Adrenal gland (tissue), 9 donors: ENCODE measurements at regions not wholly inside any gene's neighbourhood (a gene's known extent, or its start where the extent isn't known, plus 50 kb on each side); places are given as distances from the start of the nearest gene placed in this dataset.
A peak's percentile ranks its signal among the peaks of the same experiment; 100 is the strongest.
"Not testable (repeated sequence)": the region's sequence is repeated elsewhere in the genome, so short reads cannot be mapped to it uniquely, and the experiment has no call there.

ENCODE experiments used
- DNase-seq, 7 donors: peaks; one replicate each; pipeline ENCODE4 v3.0.0-alpha.2; 2019 to 2020
- H3K27ac ChIP-seq, 5 donors: fragments of 200-600 bp; sonication (generic) in 4 of 5; 1 replicate in 3 of 5; 2 replicates in 2 of 5; pipeline versions ENCODE4 v1.5.1 to v1.8.0; 2016 to 2020; ENCODE audit warnings: mild to moderate bottlenecking in 1 of 5
- H3K27me3 ChIP-seq: fragments of 200-600 bp; 2 replicates; pipeline ENCODE4 v1.8.0; 2021
- H3K36me3 ChIP-seq, 2 donors: fragments of 200-600 bp; replicated peaks in 1 of 2; 1 replicate in 1 of 2; 2 replicates in 1 of 2; pipeline versions ENCODE4 v1.5.1 to v1.8.0; 2018 to 2022
- H3K4me1 ChIP-seq, 2 donors: fragments of 200-600 bp; replicated peaks in 1 of 2; 1 replicate in 1 of 2; 2 replicates in 1 of 2; pipeline versions ENCODE4 v1.5.1 to v1.8.0; 2018 to 2021
- H3K4me3 ChIP-seq, 4 donors: fragments of 200-600 bp; sonication (generic) in 3 of 4; one replicate each; pipeline ENCODE4 v1.5.1; 2016 to 2018
- H3K9me3 ChIP-seq, 3 donors: fragments of 200-600 bp; sonication (generic) in 1 of 3; replicated peaks in 1 of 3; 1 replicate in 2 of 3; 2 replicates in 1 of 3; pipeline versions ENCODE4 v1.5.1 to v1.8.0; 2016 to 2021
- CTCF ChIP-seq, 6 experiments: fragments of 450-650 bp in 4 of 6; fragments of 200-600 bp in 2 of 6; sonication (generic) in 1 of 6; IDR thresholded peaks; 1 replicate in 5 of 6; 2 replicates in 1 of 6; pipeline versions ENCODE4 v1.5.1 to v1.8.0; 2016 to 2021; ENCODE audit warnings: antibody characterized with exemption in 6 of 6, mild to moderate bottlenecking in 2 of 6, moderate library complexity in 1 of 6
- POLR2A ChIP-seq, 2 donors: fragments of 450-650 bp; IDR thresholded peaks; one replicate each; pipeline ENCODE4 v1.6.1; 2017; ENCODE audit warnings: antibody characterized with exemption in 2 of 2, mild to moderate bottlenecking in 2 of 2, moderate library complexity in 1 of 2
- WGBS, 4 donors: extraction: QIAGEN DNeasy Blood & Tissue Kit in 2 of 4; methylation state at CpG; one replicate each; pipeline versions ENCODE4 v1.1.5 to v1.1.7; 2013 to 2017; 5-methylcytosine and 5-hydroxymethylcytosine counted together
- intact Hi-C, 2 donors: fragments of 100-400 bp; cut with DNase I; formaldehyde crosslinking; loops; one replicate each; pipeline versions ENCODE4 v1.14.1 to v1.15.0; 2022 to 2023
- donor health status: healthy with polysubstance abuse.
- donor health status: Bipolar disorder and iron deficiency.
- donor health status: DM: yes; HTN: yes; CAD: no.
- donor health status: DM: no; HTN: no; CAD: no.
- donor health status: DM: no; HTN: no; CAD: no.

DNA sequence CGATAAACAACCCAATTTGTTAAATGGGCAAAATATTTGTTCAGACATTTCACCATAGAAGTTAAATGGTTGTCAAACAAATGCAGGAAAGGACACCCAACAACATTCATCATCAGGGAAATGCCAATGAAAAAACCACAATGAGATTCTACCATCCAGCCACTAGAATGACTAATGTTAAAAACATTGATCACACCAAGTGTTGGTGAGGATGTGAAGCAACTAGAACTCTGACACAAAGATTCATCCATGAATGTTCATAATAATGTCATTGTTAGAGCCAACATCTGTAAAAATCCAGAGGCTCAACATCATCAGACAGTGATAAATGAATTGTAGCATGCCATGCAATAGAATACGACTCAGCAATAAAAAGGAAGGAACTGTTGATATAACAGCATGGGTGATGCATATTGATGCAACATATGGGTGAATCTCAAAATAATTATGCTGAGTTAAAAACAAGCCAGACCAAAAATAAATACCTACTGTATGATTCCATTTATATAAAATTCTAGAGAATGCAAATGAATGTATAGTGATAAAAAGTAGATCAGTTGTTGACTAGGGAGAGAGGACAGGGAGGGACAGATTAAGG, 55.9 kb upstream of the UNC5A start:
- no peak overlapping the region for H3K4me3 ChIP-seq
- TF ChIP-seq POLR2A (IDR thresholded peaks at IDR 0.05): no peak
- no peak for TF ChIP-seq CTCF (IDR thresholded peaks at IDR 0.05)
- H3K36me3 ChIP-seq: no peaks in the 10 kb centered on the region
- 83 to 94% (median 88%) methylated on average over 2 of the region's 2 CpGs for WGBS, 4 donors
- no peaks in the 10 kb centered on the region for H3K4me1 ChIP-seq
- no peak overlapping the region for H3K27ac ChIP-seq
- intact Hi-C loops: no loop called here
- H3K9me3 ChIP-seq: no peaks in the 10 kb centered on the region
- DNase-seq: no peak
- peaks cover 4% of the 10 kb centered on the region for H3K27me3 ChIP-seq

DNA sequence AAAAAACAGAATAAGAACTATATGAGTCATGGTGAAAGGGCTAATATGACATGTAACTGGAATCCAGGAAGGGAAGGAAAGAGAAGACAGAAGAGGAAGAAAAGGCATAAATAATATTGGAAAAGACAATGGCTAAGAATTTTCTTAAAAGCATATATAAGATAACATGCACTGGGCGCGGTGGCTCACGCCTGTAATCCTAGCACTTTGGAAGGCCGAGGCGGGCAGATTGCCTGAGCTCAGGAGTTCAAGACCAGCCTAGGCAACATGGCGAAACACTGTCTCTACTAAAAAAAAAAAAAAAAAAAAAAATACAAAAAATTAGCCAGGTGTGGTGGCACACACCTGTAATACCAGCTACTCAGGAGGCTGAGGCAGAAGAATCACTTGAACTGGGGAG, 54.8 kb upstream of the UNC5A start:
- H3K27ac ChIP-seq, H3K4me1 ChIP-seq, H3K27me3 ChIP-seq, intact Hi-C loops, H3K9me3 ChIP-seq, H3K4me3 ChIP-seq, H3K36me3 ChIP-seq: not testable (repeated sequence)
- DNase-seq: peak in 1 of 7 donors; percentile 24
- 87 to 93% (median 91%) methylated on average over 6 of the region's 6 CpGs for WGBS, 4 donors

DNA sequence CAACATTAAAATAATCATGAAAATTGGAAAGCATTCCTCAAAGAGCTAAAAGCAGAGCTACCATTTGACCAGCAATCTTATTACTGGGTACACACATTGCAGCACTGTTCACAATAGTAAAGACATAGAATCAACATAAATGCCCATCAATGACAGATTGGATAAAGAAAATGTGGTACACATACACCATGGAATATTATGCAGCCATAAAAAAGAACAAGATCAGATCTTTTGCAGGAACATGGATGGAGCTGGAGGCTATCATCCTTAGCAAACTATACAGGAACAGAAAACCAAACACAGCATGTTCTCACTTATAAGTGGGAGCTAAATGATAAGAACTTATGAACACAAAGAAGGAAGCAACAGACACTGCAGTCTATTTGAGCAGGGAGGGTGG, 52.8 kb upstream of the UNC5A start:
- H3K36me3 ChIP-seq, H3K4me3 ChIP-seq, H3K9me3 ChIP-seq, H3K27me3 ChIP-seq, intact Hi-C loops, H3K27ac ChIP-seq, DNase-seq, H3K4me1 ChIP-seq: not testable (repeated sequence)
